Esophagus muscularis mucosa (tissue), 3 donors: ENCODE measurements at regions not wholly inside any gene's neighbourhood (a gene's known extent, or its start where the extent isn't known, plus 50 kb on each side); places are given as distances from the start of the nearest gene placed in this dataset.

Source experiments
- CTCF ChIP-seq, 3 experiments: fragments of 200-600 bp in 2 of 3; fragments of 450-650 bp in 1 of 3; sonication (generic) in 2 of 3; IDR thresholded peaks; one replicate each; pipeline ENCODE4 v1.5.1; 2017 to 2019; ENCODE audit warnings: antibody characterized with exemption in 3 of 3, mild to moderate bottlenecking in 2 of 3, moderate library complexity in 1 of 3
- EP300 ChIP-seq: sonication (generic); formaldehyde crosslinking; IDR thresholded peaks from one replicate; pipeline ENCODE4 v1.6.1; 2017; ENCODE audit warnings: antibody characterized with exemption

GRCh38 chr3:194285024-194285849 lies 65.9 kb downstream of the CPN2 start:
- TF ChIP-seq CTCF (IDR thresholded peaks at IDR 0.05), result no peak
- TF ChIP-seq EP300, result no peak
